ENCODE measurements at regions not wholly inside any gene's neighbourhood (a gene's known extent, or its start where the extent isn't known, plus 50 kb on each side); places are given as distances from the start of the nearest gene placed in this dataset.

- no peak for TF ChIP-seq CBX1 (IDR thresholded peaks at IDR 0.05; ENCODE audit: low read depth)
- no peak for TF ChIP-seq ATF2 (CRISPR knock-in tag; IDR thresholded peaks at IDR 0.05)
- no peak for TF ChIP-seq ZNF324 (CRISPR knock-in tag; IDR thresholded peaks at IDR 0.05)
- TF ChIP-seq EP300 (IDR thresholded peaks at IDR 0.05; ENCODE audit: low read length), result no peak
- TF ChIP-seq NR3C1 (CRISPR knock-in tag; IDR thresholded peaks at IDR 0.05), result no peak
- no peak for TF ChIP-seq CTCF (IDR thresholded peaks at IDR 0.05 in 2 of 3, conservative IDR thresholded peaks at IDR 0.05 in 1 of 3; ENCODE audit: insufficient read depth in 2 of 3, low read depth in 1 of 3, low read length in 3 of 3)
- no peak for TF ChIP-seq CHD2 (IDR thresholded peaks at IDR 0.05; ENCODE audit: low read depth, low read length)
- no peak for TF ChIP-seq POLR2G (IDR thresholded peaks at IDR 0.05; ENCODE audit: low read depth, low read length)
- no peak for TF ChIP-seq OTX1 (CRISPR knock-in tag; IDR thresholded peaks at IDR 0.05)
- TF ChIP-seq BRCA1 (IDR thresholded peaks at IDR 0.05), result no peak
- TF ChIP-seq BRCA1 (CRISPR knock-in tag; IDR thresholded peaks at IDR 0.05), result no peak
Measured at GRCh38 chr14:25412998-25413397, 363.1 kb upstream of the STXBP6 start.

Measured in K562 (cell line).